Activated T-cell treated with anti-CD3 and anti-CD28 coated beads, Interleukin-2, amount 50 U/mL, for 72 hours (primary cell): ENCODE measurements at regions not wholly inside any gene's neighbourhood (a gene's known extent, or its start where the extent isn't known, plus 50 kb on each side); places are given as distances from the start of the nearest gene placed in this dataset.

Experiments used
- ATAC-seq, 2 donors: fragments of 150-1000 bp; cut with Tn5 transposase; replicated peaks in 1 of 2; 2 replicates each; pipeline ENCODE4 v1.10.0; 2021; ENCODE audit warnings: moderate library complexity in 2 of 2, mild to moderate bottlenecking in 1 of 2
- DNase-seq, 2 donors: peaks; one replicate each; pipeline ENCODE4 v3.0.0; 2021 to 2022; ENCODE audit warnings: mixed read lengths in 1 of 2
- H3K27ac Mint-ChIP-seq: one replicate; pipeline ENCODE4 v1.8.0; 2022; ENCODE audit warnings: mild to moderate bottlenecking, moderate library complexity, mixed read lengths
- H3K27me3 Mint-ChIP-seq: one replicate; pipeline ENCODE4 v1.8.0; 2022; ENCODE audit warnings: low read depth, mixed read lengths
- H3K36me3 Mint-ChIP-seq, 2 donors: one replicate each; pipeline ENCODE4 v1.8.0; 2022; ENCODE audit warnings: mixed read lengths in 2 of 2, mild to moderate bottlenecking in 1 of 2; ENCODE audit not compliant: insufficient read depth in 2 of 2
- H3K4me1 Mint-ChIP-seq: one replicate; pipeline ENCODE4 v1.8.0; 2022; ENCODE audit warnings: low read depth, mixed read lengths
- H3K4me3 Mint-ChIP-seq, 2 donors: one replicate each; pipeline ENCODE4 v1.8.0; 2022; ENCODE audit warnings: mild to moderate bottlenecking in 2 of 2, mixed read lengths in 2 of 2, moderate library complexity in 2 of 2
- H3K9me3 Mint-ChIP-seq, 2 donors: one replicate each; pipeline ENCODE4 v1.8.0; 2022; ENCODE audit warnings: mixed read lengths in 2 of 2

DNA sequence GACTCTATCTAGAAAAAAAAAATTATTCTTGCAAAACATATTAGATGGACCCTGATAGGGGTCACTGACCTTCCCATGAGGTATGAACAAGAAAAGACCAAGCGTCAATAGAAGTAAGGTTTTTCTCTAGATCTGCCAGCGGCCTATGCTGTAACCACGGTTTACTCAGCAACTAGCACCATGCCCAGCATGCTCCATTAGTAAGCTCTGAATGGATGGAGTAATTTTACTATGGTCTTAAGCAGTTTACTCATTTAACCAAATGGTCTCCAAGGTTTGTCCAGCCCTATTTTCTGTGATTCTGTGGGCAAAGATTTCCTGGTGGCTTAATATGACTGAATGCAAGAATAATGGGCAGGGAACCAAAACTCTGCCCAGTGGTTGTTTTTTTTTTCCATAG lies 113.9 kb downstream of the ADSS2 start:
- Mint-ChIP-seq H3K27me3 (peaks cover 22% of the 10 kb centered on the region), H3K9me3 (no peaks in the 10 kb centered on the region), H3K4me3 (no peak overlapping the region), H3K4me1 (peaks cover 7% of the 10 kb centered on the region), H3K27ac (no peak overlapping the region), H3K36me3 (no peaks in the 10 kb centered on the region)
- no peak for ATAC-seq
- no peak for DNase-seq

- H3K4me3 Mint-ChIP-seq: no peak overlapping the region
- H3K9me3 Mint-ChIP-seq: no peaks in the 10 kb centered on the region
- peaks cover 12% of the 10 kb centered on the region for H3K27me3 Mint-ChIP-seq
- H3K36me3 Mint-ChIP-seq: no peaks in the 10 kb centered on the region
- no peak overlapping the region for H3K27ac Mint-ChIP-seq
- ATAC-seq (no peak), DNase-seq (no peak)
- peaks cover 7% of the 10 kb centered on the region for H3K4me1 Mint-ChIP-seq
Observed at GRCh38 chr1:244339073-244339692, 112.5 kb downstream of the ADSS2 start.

DNA sequence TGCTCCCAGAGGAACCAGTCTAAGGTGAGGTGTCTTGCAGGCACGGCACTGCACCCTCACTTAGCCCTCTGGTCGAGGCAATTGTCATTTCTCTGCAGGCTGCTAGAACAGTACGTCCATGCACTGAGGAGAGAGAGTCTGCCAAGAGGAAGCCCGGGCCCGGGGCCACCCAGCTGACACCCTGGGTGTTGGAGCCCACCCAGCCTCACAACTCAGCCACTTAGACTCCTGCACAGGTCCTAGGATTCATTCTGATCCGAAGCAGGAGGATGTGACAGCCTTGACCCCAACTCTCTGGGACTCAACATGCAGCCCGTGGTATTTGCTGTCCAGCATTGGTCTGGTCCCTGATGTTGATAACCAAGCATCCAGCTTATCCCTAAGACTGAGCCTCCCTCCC lies 111.9 kb downstream of the ADSS2 start:
- no peak overlapping the region for H3K4me3 Mint-ChIP-seq

GRCh38 chr1:244340396-244340795 lies 111.3 kb downstream of the ADSS2 start:
- Mint-ChIP-seq H3K36me3 (no peaks in the 10 kb centered on the region), H3K4me1 (peaks cover 7% of the 10 kb centered on the region), H3K27ac (no peak overlapping the region), H3K4me3 (no peak overlapping the region), H3K27me3 (peaks cover 6% of the 10 kb centered on the region), H3K9me3 (no peaks in the 10 kb centered on the region)
- ATAC-seq (no peak), DNase-seq (no peak)

More for the DNA sequence above, 111.9 kb downstream of the ADSS2 start:
- ATAC-seq (no peak), DNase-seq (no peak)
- Mint-ChIP-seq H3K9me3 (no peaks in the 10 kb centered on the region), H3K27ac (no peak overlapping the region), H3K4me1 (peaks cover 7% of the 10 kb centered on the region), H3K27me3 (peaks cover 6% of the 10 kb centered on the region), H3K36me3 (no peaks in the 10 kb centered on the region)

DNA sequence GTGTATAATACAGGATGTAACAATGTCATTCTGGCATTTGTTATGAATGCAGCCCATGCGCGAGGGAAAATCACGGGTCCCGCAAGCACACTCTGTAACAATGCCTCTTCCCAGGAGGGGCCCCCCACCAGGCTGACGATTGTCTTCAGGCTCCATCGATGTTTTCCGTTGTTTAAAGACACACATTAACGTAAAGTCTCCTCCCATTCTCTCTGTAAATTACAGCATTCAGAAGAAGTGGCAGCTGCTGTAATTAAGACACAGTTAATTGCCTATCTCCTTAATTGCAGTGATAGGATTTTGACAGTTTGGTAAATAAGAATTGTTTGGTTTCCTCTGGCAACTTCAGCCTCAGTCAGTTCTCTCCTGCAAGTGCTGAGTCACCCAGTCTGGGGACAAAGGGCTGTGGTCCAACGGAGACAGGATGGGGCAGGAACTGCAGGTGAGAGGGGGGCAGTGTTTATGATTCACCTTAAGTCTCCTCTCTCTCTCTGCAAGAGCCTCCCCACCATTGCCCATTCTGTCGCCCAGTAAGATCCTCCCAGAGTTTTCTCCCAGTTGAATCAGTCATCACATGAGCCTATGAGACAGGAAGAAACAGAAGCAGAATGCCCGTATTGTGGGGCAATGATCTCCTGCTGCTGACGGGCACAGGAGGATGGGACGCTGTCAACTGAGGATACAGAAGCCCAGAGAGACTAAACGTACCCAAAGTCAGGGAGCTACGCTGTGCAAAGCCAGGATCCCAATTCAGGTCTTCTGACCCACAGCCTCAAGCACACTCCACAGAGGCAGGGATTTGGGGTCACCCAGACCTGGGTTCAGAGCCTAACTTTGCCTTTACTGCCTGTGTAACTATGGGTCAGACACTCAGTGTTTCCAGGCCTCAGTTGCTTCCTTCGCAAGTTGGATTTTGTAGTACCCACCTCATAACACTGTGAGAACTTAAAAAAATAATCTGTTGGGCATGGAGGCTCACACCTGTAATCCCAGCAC lies 110.0 kb downstream of the ADSS2 start:
- Mint-ChIP-seq H3K36me3 (no peaks in the 10 kb centered on the region), H3K27me3 (peaks cover 6% of the 10 kb centered on the region), H3K4me3 (peak overlapping the region; percentile 37 to 52), H3K9me3 (no peaks in the 10 kb centered on the region), H3K27ac (no peak overlapping the region), H3K4me1 (peaks cover 7% of the 10 kb centered on the region)
- ATAC-seq: peak; percentile 91 to 94
- peak; percentile 30 to 46 for DNase-seq

GRCh38 chr1:244344001-244344400 lies 107.7 kb downstream of the ADSS2 start:
- Mint-ChIP-seq H3K27ac (no peak overlapping the region), H3K4me3 (no peak overlapping the region), H3K9me3 (no peaks in the 10 kb centered on the region), H3K27me3 (peaks cover 6% of the 10 kb centered on the region), H3K36me3 (no peaks in the 10 kb centered on the region), H3K4me1 (peaks cover 10% of the 10 kb centered on the region)
- ATAC-seq (no peak), DNase-seq (no peak)

DNA sequence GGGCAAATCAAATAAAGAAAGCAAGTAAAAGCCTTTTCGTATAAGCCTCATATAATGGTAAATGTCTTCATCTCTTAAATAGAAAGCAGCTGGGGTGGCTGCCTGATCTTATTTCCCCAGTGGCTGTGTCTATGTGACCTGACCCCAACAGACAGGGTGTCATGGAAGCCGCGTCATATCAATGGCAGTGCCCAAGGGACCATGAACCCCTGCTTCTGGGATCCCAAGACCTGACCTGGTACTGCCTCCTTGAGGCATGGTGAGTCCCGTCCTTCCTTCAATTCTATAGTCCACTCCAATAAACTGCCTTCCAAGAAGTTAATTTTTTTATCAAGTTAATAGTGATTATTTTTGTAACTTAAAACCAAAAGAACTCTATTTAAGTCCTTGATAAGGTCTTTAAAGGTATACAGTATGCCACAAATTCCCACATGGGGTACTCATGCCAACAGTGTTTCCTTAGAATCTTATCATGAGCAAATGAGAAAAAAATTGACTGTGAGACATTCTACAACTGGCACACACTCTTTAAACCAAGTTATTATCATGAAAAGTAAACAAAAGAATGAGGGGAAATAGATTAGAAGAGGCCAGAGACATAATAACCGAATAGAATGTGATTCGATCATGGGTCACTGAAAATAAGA lies 104.6 kb downstream of the ADSS2 start:
- DNase-seq (no peak), ATAC-seq (no peak)
- H3K27me3 Mint-ChIP-seq: peaks cover 11% of the 10 kb centered on the region
- H3K4me3 Mint-ChIP-seq: no peak overlapping the region
- H3K27ac Mint-ChIP-seq: no peak overlapping the region
- H3K36me3 Mint-ChIP-seq: no peaks in the 10 kb centered on the region
- no peaks in the 10 kb centered on the region for H3K9me3 Mint-ChIP-seq
- peaks cover 16% of the 10 kb centered on the region for H3K4me1 Mint-ChIP-seq

- H3K27me3 Mint-ChIP-seq: peaks cover 11% of the 10 kb centered on the region
- H3K36me3 Mint-ChIP-seq: no peaks in the 10 kb centered on the region
- peaks cover 16% of the 10 kb centered on the region for H3K4me1 Mint-ChIP-seq
- no peak for DNase-seq
- H3K27ac Mint-ChIP-seq: no peak overlapping the region
- H3K9me3 Mint-ChIP-seq: no peaks in the 10 kb centered on the region
- no peak overlapping the region for H3K4me3 Mint-ChIP-seq
- ATAC-seq: no peak
Observed at GRCh38 chr1:244347942-244348341, 103.8 kb downstream of the ADSS2 start.

DNA sequence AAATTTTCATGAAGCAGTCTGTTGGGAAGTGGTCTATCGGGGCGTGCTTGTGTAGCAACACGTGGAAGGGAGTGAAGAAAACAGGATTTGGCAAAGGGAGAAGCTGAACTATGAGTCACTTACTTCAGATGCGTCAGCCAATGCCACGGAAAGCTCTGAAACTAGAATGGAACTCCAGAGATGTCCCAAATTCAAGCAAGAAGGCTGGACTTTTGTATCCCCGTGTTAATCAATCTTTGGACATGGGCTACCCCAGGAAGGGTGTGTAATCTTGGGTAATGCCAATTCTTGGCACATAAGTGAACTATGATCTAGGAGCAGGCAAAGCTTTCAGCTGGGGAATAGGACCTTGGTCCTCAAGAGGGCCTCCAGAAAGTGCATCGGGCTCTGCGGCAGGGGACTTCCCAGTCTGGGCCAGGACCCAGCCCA lies 102.6 kb downstream of the ADSS2 start:
- ATAC-seq: no peak
- Mint-ChIP-seq H3K4me1 (peaks cover 23% of the 10 kb centered on the region), H3K9me3 (no peaks in the 10 kb centered on the region), H3K27ac (no peak overlapping the region), H3K27me3 (peaks cover 11% of the 10 kb centered on the region), H3K4me3 (no peak overlapping the region), H3K36me3 (no peaks in the 10 kb centered on the region)
- DNase-seq: no peak

DNA sequence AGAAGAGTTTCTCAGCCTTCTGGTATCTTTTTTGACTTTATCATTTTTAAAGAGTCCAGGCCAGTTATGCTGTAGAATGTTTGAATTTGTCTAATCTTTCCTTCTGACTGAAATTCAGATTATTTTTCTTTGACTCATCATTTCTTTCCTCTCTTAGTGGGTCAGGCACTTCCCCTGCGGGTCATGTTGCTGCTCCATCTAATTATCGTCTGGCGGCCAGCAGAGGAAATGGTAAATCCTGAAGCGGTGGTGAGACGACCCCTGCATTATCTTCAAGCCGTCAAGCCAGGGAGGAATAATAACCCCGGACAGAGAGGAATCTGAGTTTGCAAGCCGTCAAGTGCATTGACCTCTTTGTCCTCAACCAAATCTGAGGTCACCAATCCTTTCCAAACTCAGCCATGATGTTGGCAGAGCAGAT lies 102.1 kb downstream of the ADSS2 start:
- H3K4me3 Mint-ChIP-seq: peak overlapping the region in 1 of 2 donors; percentile 63
- peak overlapping the region; percentile 1 for H3K27ac Mint-ChIP-seq
- ATAC-seq: peak in 1 of 2 donors; percentile 29
- DNase-seq: no peak
- peaks cover 23% of the 10 kb centered on the region for H3K4me1 Mint-ChIP-seq
- H3K27me3 Mint-ChIP-seq: peaks cover 11% of the 10 kb centered on the region
- H3K9me3 Mint-ChIP-seq: no peaks in the 10 kb centered on the region
- no peaks in the 10 kb centered on the region for H3K36me3 Mint-ChIP-seq

GRCh38 chr1:244350027-244350426 lies 101.7 kb downstream of the ADSS2 start:
- H3K36me3 Mint-ChIP-seq: no peaks in the 10 kb centered on the region

GRCh38 chr1:244352156-244352830 lies 99.4 kb downstream of the ADSS2 start:
- H3K4me3 Mint-ChIP-seq: no peak overlapping the region
- DNase-seq (no peak), ATAC-seq (no peak)
- H3K9me3 Mint-ChIP-seq: no peaks in the 10 kb centered on the region
- H3K4me1 Mint-ChIP-seq: peaks cover 23% of the 10 kb centered on the region
- no peak overlapping the region for H3K27ac Mint-ChIP-seq
- no peaks in the 10 kb centered on the region for H3K36me3 Mint-ChIP-seq
- H3K27me3 Mint-ChIP-seq: peaks cover 11% of the 10 kb centered on the region

More at GRCh38 chr1:244350027-244350426, 101.7 kb downstream of the ADSS2 start:
- peaks cover 11% of the 10 kb centered on the region for H3K27me3 Mint-ChIP-seq
- ATAC-seq (peak; percentile 57 to 81), DNase-seq (no peak)
- H3K4me1 Mint-ChIP-seq: peaks cover 23% of the 10 kb centered on the region
- no peaks in the 10 kb centered on the region for H3K9me3 Mint-ChIP-seq
- H3K27ac Mint-ChIP-seq: peak overlapping the region; percentile 1
- H3K4me3 Mint-ChIP-seq: peak overlapping the region; percentile 42 to 63
